Liver (tissue), 3 donors: ENCODE measurements at regions not wholly inside any gene's neighbourhood (a gene's known extent, or its start where the extent isn't known, plus 50 kb on each side); places are given as distances from the start of the nearest gene placed in this dataset.
A peak's percentile ranks its signal among the peaks of the same experiment; 100 is the strongest.

Experiments used
- RAD21 ChIP-seq, 2 donors: IDR thresholded peaks; 2 replicates each; pipeline ENCODE4 v1.6.1; 2016; ENCODE audit warnings: antibody characterized with exemption in 2 of 2, mild to moderate bottlenecking in 2 of 2
- TAF1 ChIP-seq: conservative IDR thresholded peaks from 2 replicates; pipeline ENCODE4 v1.6.1; 2016; ENCODE audit warnings: antibody characterized with exemption, mild to moderate bottlenecking
- TF ChIP-seq, protein P1 (sequence below): fragments of 150-350 bp; IDR thresholded peaks from 2 replicates; pipeline ENCODE4 v1.5.1; 2017; ENCODE audit warnings: improper control_type of control experiment, low read depth, low read length; ENCODE audit not compliant: missing input control
- TF ChIP-seq, protein P2 (sequence below): IDR thresholded peaks from 2 replicates; pipeline ENCODE4 v1.6.1; 2016; ENCODE audit warnings: antibody characterized with exemption
- donor health status: healthy.
- donor health status: healthy.

DNA sequence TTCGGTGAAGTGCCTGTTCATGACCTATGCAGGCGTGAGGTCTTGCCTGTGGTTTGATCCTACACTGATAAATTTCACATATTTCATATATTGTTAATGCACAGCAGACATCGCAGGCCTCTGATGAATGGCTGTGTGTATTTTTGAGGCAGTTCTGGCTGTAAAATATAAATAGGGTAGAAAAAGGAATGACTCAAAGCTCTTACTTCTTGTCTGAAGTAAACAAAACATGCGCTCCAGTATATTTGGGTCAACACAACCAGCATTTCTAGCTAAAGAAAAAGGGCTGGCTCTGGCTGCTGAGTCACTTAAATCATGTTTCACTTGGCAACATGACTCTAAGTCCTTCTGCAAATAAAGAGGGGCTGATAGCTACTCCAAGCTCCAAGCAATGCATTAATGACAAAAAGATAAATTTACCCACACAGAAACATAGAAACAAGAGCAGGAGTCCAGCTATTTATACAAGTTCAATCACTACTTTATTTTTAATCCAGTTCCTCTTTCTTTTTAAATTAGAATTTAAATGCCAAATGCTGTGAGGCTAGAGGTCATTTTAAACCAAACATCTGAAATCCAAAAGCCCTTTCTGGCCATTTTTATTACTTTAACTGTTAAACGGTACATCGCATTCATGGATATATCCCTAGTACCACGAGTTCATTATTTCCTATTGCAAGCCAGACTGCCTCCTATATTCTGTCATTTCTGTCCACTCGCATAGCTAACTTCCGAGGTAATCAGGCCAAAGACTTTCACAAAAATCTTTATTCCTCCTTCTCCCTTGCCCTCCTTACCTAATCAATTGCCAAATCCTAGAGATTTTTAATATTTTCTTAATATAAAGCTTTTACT, 54.3 kb upstream of the TMCC3 start:
- no peak for TF ChIP-seq TAF1
- no peak for TF ChIP-seq RAD21 (IDR thresholded peaks at IDR 0.05)
- TF ChIP-seq, protein P1, sequence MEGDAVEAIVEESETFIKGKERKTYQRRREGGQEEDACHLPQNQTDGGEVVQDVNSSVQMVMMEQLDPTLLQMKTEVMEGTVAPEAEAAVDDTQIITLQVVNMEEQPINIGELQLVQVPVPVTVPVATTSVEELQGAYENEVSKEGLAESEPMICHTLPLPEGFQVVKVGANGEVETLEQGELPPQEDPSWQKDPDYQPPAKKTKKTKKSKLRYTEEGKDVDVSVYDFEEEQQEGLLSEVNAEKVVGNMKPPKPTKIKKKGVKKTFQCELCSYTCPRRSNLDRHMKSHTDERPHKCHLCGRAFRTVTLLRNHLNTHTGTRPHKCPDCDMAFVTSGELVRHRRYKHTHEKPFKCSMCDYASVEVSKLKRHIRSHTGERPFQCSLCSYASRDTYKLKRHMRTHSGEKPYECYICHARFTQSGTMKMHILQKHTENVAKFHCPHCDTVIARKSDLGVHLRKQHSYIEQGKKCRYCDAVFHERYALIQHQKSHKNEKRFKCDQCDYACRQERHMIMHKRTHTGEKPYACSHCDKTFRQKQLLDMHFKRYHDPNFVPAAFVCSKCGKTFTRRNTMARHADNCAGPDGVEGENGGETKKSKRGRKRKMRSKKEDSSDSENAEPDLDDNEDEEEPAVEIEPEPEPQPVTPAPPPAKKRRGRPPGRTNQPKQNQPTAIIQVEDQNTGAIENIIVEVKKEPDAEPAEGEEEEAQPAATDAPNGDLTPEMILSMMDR, result no peak
- TF ChIP-seq, protein P2, sequence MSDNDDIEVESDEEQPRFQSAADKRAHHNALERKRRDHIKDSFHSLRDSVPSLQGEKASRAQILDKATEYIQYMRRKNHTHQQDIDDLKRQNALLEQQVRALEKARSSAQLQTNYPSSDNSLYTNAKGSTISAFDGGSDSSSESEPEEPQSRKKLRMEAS, result peak; percentile 14
